Activated T-helper 1 cell treated with Interleukin-2 at 50 U/mL for 16 hours (primary cell): ENCODE measurements at regions not wholly inside any gene's neighbourhood (a gene's known extent, or its start where the extent isn't known, plus 50 kb on each side); places are given as distances from the start of the nearest gene placed in this dataset.
"Not testable (repeated sequence)": the region's sequence is repeated elsewhere in the genome, so short reads cannot be mapped to it uniquely, and the experiment has no call there.

Experiments
- DNase-seq: peaks from one replicate; pipeline ENCODE4 v3.0.0-alpha.2; 2020; ENCODE audit warnings: low read depth

DNA sequence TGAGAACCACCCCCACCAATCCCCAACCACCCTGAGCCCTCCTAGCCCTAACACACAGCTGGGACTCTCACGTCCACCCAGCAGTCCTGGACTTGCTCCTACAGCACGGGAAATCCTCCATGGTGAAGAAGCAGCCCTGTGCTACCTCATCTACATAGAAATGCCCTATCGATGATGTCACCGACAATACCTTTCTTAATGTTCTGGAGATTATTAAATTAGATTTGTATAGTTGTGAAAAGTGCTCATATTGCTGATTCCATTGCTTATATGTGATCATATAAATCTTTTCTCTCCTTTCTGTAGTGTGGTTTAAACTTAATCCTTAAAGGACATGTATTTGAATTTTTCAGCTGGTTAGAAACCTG lies 97.1 kb downstream of the PPIAL4G start:
- DNase-seq = not testable (repeated sequence)

DNA sequence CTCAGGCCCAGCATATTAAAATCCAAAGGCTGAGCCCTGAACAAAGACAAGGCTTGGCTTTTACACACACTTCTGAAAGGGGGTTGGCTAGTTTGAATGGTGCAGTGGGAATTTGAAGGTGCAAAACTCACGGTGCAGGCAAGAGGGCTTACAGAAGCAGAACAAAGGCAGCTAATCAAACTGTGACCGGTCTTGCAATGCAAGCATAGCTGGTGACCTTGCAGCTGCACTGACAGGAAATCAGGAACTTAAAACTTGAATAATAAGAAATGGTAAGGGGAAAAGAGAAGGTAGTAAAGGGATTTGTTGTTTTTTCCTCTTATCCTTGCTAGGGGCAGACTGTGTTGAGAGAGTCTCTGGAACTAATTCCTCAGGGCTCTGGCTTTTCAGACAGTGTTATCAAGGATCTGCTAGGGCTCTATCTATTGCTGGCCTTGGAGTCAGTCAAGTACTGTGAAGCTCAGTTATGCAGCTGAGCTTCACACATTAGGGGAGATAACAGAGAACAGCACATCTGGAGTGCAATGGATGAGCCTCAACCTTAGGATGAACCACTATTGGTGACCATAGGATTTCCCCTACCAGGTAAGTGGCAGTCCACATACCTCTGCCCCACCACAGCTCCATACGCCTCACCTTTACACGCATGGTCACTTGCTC lies 97.6 kb downstream of the PPIAL4G start:
- no peak for DNase-seq

GRCh38 chr1:148383966-148384365 lies 99.1 kb downstream of the PPIAL4G start:
- no peak for DNase-seq

GRCh38 chr1:148379697-148380096 lies 103.4 kb downstream of the PPIAL4G start:
- no peak for DNase-seq

- DNase-seq = no peak
Observed at GRCh38 chr1:148379170-148379500, 104.0 kb downstream of the PPIAL4G start.

DNA sequence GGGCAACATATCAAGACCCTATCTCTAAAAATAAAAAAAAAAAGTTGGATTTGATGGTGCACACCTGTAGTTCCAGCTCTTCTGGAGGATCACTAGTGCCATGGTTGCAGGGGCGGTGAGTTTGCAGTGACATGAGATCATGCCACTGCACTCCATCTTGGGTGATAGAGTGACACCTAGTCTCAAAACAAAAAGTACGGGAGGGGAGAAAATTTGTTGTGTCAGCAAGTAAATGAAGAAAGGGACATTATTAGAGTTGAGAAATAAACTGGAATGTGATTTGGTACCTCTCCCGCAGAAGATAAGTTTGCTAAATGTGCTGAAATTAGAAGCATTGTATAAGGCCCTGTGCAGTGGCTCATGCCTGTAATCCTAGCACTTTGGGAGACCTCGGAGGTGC lies 105.1 kb downstream of the PPIAL4G start:
- not testable (repeated sequence) for DNase-seq

DNA sequence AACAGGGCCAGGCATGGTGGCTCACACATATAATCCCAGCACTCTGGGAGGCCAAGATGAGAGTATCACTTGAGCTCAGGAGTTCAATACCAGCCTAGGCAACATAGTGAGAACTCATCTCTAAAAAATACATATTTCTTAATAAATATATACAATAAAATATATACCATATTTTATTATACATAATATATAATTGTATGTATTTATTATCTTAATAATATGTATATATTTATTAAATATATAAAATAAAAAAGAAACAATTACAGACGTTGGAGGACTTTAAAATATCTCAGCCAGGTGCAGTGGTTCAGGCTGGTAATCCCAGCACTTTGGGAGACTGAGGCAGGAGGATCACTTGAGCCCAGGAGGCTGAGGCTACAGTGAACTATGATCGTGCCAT lies 106.1 kb downstream of the PPIAL4G start:
- DNase-seq = not testable (repeated sequence)

GRCh38 chr1:148374101-148374500 lies 109.0 kb downstream of the PPIAL4G start:
- DNase-seq = no peak

- DNase-seq = no peak
Observed at GRCh38 chr1:148373192-148373925, 109.7 kb downstream of the PPIAL4G start.

- DNase-seq = no peak
Observed at GRCh38 chr1:148372731-148373130, 110.4 kb downstream of the PPIAL4G start.

DNA sequence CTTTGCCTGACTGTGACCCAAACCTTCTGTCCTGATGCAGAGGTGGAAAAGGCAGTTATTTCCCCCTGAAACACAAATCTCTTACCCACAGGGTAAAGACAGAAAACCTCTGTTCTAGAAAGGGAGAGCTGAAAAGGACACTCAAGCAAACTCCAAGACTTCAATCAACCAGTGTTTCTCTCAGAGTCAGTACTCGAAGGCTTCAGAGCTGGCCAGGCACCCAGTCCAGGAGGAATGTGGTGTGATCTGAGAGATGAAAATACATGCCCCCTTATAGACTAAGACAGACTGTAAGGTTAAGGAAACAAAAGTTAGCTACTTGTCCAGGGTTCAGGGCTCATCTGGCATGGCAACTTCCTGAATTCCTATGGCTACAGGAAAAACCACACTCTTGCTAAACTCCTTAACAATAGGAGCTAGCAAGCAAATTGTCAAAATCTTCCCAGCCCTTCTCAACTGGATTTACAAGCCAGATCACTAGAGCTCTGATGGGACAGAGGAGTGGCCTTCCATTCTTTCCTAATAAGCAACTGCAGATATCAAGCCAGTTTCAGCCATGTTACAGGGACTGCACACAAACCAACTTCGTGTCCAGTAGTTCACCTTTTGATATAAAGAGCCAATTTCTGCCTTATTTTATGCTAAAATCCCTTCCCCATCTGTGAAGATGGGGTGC lies 110.9 kb downstream of the PPIAL4G start:
- DNase-seq = not testable (repeated sequence)

DNA sequence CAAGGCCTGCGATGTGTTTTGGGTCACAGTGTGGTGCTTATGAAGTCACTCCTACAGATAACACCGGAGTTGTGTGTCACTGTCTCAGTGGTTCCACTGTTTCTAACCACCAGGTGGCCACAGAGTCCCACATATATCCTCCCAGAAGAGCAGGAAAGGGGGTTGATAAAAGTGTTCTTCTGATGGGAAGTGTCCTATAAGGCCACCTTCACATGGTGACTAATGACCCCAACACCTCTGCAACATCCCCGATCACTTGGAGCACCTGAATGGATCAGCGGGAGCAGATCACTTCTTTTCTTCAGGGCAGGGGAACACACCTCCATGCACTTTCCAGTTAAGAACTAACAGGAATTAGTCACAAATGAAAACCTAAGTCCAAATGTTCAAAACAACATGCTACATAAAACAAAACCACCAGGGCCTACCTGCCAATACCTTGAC lies 111.5 kb downstream of the PPIAL4G start:
- peak; percentile 55 for DNase-seq

GRCh38 chr1:148370661-148371060 lies 112.4 kb downstream of the PPIAL4G start:
- DNase-seq = not testable (repeated sequence)

GRCh38 chr1:148367596-148367995 lies 115.5 kb downstream of the PPIAL4G start:
- no peak for DNase-seq

GRCh38 chr1:148366136-148366753 lies 116.9 kb downstream of the PPIAL4G start:
- not testable (repeated sequence) for DNase-seq

GRCh38 chr1:148365151-148365550 lies 118.0 kb downstream of the PPIAL4G start:
- not testable (repeated sequence) for DNase-seq

- DNase-seq = not testable (repeated sequence)
Observed at GRCh38 chr1:148363979-148364378, 119.1 kb downstream of the PPIAL4G start.

DNA sequence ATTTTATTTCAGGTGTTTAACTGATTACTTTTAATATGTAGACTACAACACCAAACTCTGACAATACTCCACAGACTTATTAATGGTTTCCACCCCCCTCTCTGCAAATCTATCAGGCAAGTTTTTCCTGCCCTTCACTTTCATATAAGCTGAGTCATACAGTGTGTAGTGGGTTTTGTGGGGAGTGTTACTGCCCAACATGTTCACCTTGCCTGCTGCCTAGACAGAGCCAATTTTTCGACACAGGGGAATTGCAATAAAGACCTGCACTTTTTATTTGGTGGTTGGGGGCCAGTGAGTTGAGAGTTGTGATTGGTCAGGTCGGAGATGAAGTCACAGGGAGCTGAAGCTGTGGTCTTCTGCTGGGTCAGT lies 119.7 kb downstream of the PPIAL4G start:
- no peak for DNase-seq

GRCh38 chr1:148362626-148363438 lies 120.3 kb downstream of the PPIAL4G start:
- DNase-seq = peak; percentile 4

DNA sequence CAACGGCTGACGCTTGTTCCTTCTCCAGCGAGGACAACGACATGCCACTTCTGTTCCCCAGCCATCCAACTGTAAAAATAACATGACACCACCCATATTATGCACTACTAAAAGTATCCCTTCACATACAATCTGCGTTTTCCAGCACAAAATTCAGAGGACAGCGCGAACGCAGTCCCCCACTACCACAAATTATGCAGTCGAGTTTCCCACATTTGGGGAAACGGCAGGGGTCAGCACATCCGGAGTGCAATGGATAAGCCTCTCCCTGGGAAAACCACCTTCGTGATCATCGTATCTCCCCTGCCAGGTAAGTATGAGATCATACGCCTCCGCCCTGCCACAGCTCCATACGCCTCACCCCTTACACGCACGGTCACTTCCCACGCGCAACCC lies 120.9 kb downstream of the PPIAL4G start:
- DNase-seq = no peak

GRCh38 chr1:148361427-148362215 lies 121.5 kb downstream of the PPIAL4G start:
- DNase-seq = peak; percentile 29
